ENCODE measurements at regions not wholly inside any gene's neighbourhood (a gene's known extent, or its start where the extent isn't known, plus 50 kb on each side); places are given as distances from the start of the nearest gene placed in this dataset.
A peak's percentile ranks its signal among the peaks of the same experiment; 100 is the strongest.

GRCh38 chr20:6692566-6693173 is 74.8 kb upstream of the BMP2 start:
- Histone ChIP-seq H2AFZ (ENCODE audit: low read length) (no peak overlapping the region), H3K36me3 (replicated peaks in 1 of 2; ENCODE audit: control insufficient read depth in 1 of 2, insufficient read depth in 2 of 2, low read length in 2 of 2) (no peaks in the 10 kb centered on the region), H3K4me3 (replicated peaks in 1 of 3; ENCODE audit: insufficient read depth in 1 of 3, low read depth in 2 of 3, low read length in 3 of 3) (no peak overlapping the region), H3K4me2 (ENCODE audit: low read depth, low read length) (no peak overlapping the region), H3K4me1 (ENCODE audit: insufficient read depth, low read length) (peaks cover 46% of the 10 kb centered on the region), H4K20me1 (ENCODE audit: insufficient read depth, low read length) (no peaks in the 10 kb centered on the region), H3K79me2 (ENCODE audit: insufficient read depth, low read length) (no peaks in the 10 kb centered on the region), H3K27me3 (ENCODE audit: control insufficient read depth in 1 of 2, insufficient read depth in 2 of 2, low read length in 2 of 2) (no peaks in the 10 kb centered on the region), H3K9ac (ENCODE audit: insufficient read depth, low read depth, low read length) (no peak overlapping the region), H3K9me3 (ENCODE audit: low read length) (no peaks in the 10 kb centered on the region), H3K27ac (ENCODE audit: extremely low read length, insufficient read depth, low read length) (no peak overlapping the region)
- FAIRE-seq (no peak), DNase-seq (ENCODE audit: low spot score) (no peak), ATAC-seq (peak; percentile 78)
- no TSS peak for BruUV-seq (replicated peaks)
- 20% methylated on average over 10 of the region's 10 CpGs for WGBS (ENCODE audit: low lambda C conversion rate)
- intact Hi-C loops (cut with micrococcal nuclease; ENCODE audit: unreplicated experiment): no loop called here
- in situ Hi-C loops (cut with HindIII; ENCODE audit: extremely low pct_ligation_motif_present, low pct_unique_long_range_greater_than_20kb): no loop called here
- POLR2A ChIA-PET: interaction anchor here (2.2 kb wide), 1 partner anchor 11 kb away, joined by 16 read pairs; no protein-coding TSS in a partner anchor
- CTCF ChIA-PET (ENCODE audit: low intra/inter-chr PET ratio, low total read pairs): no interaction called here
- TF ChIP-seq TCF7 (IDR thresholded peaks at IDR 0.05; ENCODE audit: low read depth): no peak
- no peak for TF ChIP-seq ZNF3 (CRISPR knock-in tag; IDR thresholded peaks at IDR 0.05)
- TF ChIP-seq ZNF614 (CRISPR knock-in tag; IDR thresholded peaks at IDR 0.05; ENCODE audit: borderline replicate concordance): no peak
- no peak; the same call in 1 of the 2 replicates for TF ChIP-seq CREM (IDR thresholded peaks at IDR 0.05)
- no peak for TF ChIP-seq CREM (CRISPR knock-in tag; IDR thresholded peaks at IDR 0.05)
- no peak for TF ChIP-seq ZNF772 (CRISPR knock-in tag; IDR thresholded peaks at IDR 0.05)
- TF ChIP-seq HNRNPK (IDR thresholded peaks at IDR 0.05; ENCODE audit: low read depth, low read length, poor library complexity, severe bottlenecking): no peak
- TF ChIP-seq ZFX (CRISPR knock-in tag; IDR thresholded peaks at IDR 0.05; ENCODE audit: low read depth): peak; percentile 35; the same call in 1 of the 2 replicates
- no peak for TF ChIP-seq MAF1 (CRISPR knock-in tag; IDR thresholded peaks at IDR 0.05; ENCODE audit: borderline replicate concordance)
- no peak for TF ChIP-seq FUBP1 (CRISPR knock-in tag; IDR thresholded peaks at IDR 0.05; ENCODE audit: borderline replicate concordance)
- TF ChIP-seq FOSL2 (CRISPR knock-in tag; IDR thresholded peaks at IDR 0.05): peak; percentile 55
- no peak for TF ChIP-seq E2F5 (CRISPR knock-in tag; conservative IDR thresholded peaks at IDR 0.05)
- no peak for TF ChIP-seq SETDB1 (CRISPR knock-in tag; IDR thresholded peaks at IDR 0.05; ENCODE audit: borderline replicate concordance)
- 0 out of 2 replicates have a peak, but pooled peaks have one; percentile 11 for TF ChIP-seq FOXK1 (CRISPR knock-in tag; IDR thresholded peaks at IDR 0.05; ENCODE audit: borderline replicate concordance, low read depth)
- no peak for TF ChIP-seq RARG (CRISPR knock-in tag; IDR thresholded peaks at IDR 0.05; ENCODE audit: low read depth)
- peak; percentile 14; the same call in 1 of the 2 replicates for TF ChIP-seq ZNF292 (CRISPR knock-in tag; IDR thresholded peaks at IDR 0.05; ENCODE audit: borderline replicate concordance, low read depth)
- TF ChIP-seq ZNF816 (CRISPR knock-in tag; IDR thresholded peaks at IDR 0.05; ENCODE audit: borderline replicate concordance): no peak
- peak; percentile 37; the same call in 1 of the 2 replicates for TF ChIP-seq STAG1 (CRISPR knock-in tag; IDR thresholded peaks at IDR 0.05)
- TF ChIP-seq CREB3 (CRISPR knock-in tag; IDR thresholded peaks at IDR 0.05): no peak
- no peak for TF ChIP-seq NONO (IDR thresholded peaks at IDR 0.05)
- TF ChIP-seq NONO (CRISPR knock-in tag; conservative IDR thresholded peaks at IDR 0.05): no peak
- TF ChIP-seq ZNF501 (CRISPR knock-in tag; IDR thresholded peaks at IDR 0.05): 0 out of 2 replicates have a peak, but pooled peaks have one; percentile 39
- no peak for TF ChIP-seq HMGA1 (CRISPR knock-in tag; conservative IDR thresholded peaks at IDR 0.05)
- TF ChIP-seq ZNF569 (CRISPR knock-in tag; IDR thresholded peaks at IDR 0.05; ENCODE audit: borderline replicate concordance): no peak
